Mammary epithelial cell (primary cell): ENCODE measurements at regions not wholly inside any gene's neighbourhood (a gene's known extent, or its start where the extent isn't known, plus 50 kb on each side); places are given as distances from the start of the nearest gene placed in this dataset.
"Not testable (repeated sequence)": the region's sequence is repeated elsewhere in the genome, so short reads cannot be mapped to it uniquely, and the experiment has no call there.

ENCODE experiments used
- EZH2 ChIP-seq: IDR thresholded peaks from 2 replicates; pipeline ENCODE4 v1.6.1; 2012; ENCODE audit warnings: low read length, inconsistent platforms, borderline replicate concordance
- TF ChIP-seq, protein P1 (sequence below), 2 donors: IDR thresholded peaks in 1 of 2; conservative IDR thresholded peaks in 1 of 2; 2 replicates each; pipeline ENCODE4 v1.5.1; 2011 to 2012; ENCODE audit warnings: inconsistent platforms in 2 of 2, low read length in 2 of 2, mild to moderate bottlenecking in 2 of 2, control low read depth in 1 of 2, low read depth in 1 of 2; ENCODE audit not compliant: insufficient read depth in 1 of 2; ENCODE audit errors: extremely low read depth in 1 of 2

DNA sequence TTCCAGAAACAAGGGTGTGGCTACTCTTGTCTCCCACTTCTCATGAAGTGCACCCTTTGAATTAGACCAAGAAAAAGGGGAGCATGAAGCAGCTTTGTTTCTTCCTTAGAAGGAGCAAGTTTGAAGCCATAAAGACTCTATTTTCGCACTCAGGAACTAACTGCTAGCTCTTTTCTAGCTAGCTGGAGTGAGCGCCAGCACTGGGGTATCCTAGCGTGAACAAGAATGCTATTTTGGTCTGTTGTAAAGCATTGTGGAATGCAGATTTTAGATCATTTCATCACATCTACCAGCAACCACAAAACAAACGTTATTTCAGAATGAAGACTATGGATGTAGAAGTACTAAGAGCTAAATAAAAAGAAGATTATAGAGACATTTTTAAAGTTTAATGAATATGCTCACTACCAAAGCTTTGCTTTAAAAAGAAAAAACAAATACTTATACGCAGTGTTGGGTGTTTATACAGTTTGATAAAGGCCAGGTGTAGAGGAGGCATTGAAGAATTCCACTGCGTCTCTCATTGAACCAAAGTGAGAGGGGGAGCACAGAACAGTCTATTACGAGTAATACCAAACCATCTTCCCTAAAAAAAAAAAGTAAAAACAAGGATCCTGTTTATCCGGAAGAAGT is 63.6 kb upstream of the CDC42EP3 start:
- TF ChIP-seq, protein P1, sequence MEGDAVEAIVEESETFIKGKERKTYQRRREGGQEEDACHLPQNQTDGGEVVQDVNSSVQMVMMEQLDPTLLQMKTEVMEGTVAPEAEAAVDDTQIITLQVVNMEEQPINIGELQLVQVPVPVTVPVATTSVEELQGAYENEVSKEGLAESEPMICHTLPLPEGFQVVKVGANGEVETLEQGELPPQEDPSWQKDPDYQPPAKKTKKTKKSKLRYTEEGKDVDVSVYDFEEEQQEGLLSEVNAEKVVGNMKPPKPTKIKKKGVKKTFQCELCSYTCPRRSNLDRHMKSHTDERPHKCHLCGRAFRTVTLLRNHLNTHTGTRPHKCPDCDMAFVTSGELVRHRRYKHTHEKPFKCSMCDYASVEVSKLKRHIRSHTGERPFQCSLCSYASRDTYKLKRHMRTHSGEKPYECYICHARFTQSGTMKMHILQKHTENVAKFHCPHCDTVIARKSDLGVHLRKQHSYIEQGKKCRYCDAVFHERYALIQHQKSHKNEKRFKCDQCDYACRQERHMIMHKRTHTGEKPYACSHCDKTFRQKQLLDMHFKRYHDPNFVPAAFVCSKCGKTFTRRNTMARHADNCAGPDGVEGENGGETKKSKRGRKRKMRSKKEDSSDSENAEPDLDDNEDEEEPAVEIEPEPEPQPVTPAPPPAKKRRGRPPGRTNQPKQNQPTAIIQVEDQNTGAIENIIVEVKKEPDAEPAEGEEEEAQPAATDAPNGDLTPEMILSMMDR (conservative IDR thresholded peaks at IDR 0.05 in 1 of 2, IDR thresholded peaks at IDR 0.05 in 1 of 2; ENCODE audit: extremely low read depth in 1 of 2, insufficient read depth in 1 of 2, low read depth in 1 of 2, low read length in 2 of 2): not testable (repeated sequence)
- not testable (repeated sequence) for TF ChIP-seq EZH2
